Right cardiac atrium (tissue), 5 donors: ENCODE measurements at regions not wholly inside any gene's neighbourhood (a gene's known extent, or its start where the extent isn't known, plus 50 kb on each side); places are given as distances from the start of the nearest gene placed in this dataset.

Source experiments
- ATAC-seq, 2 donors: fragments of 200-7000 bp; cut with Tn5 transposase; one replicate each; pipeline versions ENCODE4 v1.8.0 to v1.9.1; 2020; ENCODE audit warnings: moderate library complexity in 2 of 2, mild to moderate bottlenecking in 1 of 2
- DNase-seq, 3 donors: peaks; one replicate each; pipeline ENCODE4 v3.0.0-alpha.2; 2020
- H3K27ac ChIP-seq: one replicate; pipeline ENCODE4 v1.5.1; 2013; ENCODE audit warnings: mild to moderate bottlenecking, low read length, control low read depth, moderate library complexity
- H3K27me3 ChIP-seq: one replicate; pipeline ENCODE4 v1.6.1; 2013; ENCODE audit not compliant: control insufficient read depth, insufficient read depth
- H3K4me1 ChIP-seq: one replicate; pipeline ENCODE4 v1.6.1; 2013; ENCODE audit warnings: low read length; ENCODE audit not compliant: control insufficient read depth, insufficient read depth
- H3K4me3 ChIP-seq: one replicate; pipeline ENCODE4 v1.5.1; 2013; ENCODE audit warnings: low read length, control low read depth
- H3K9me3 ChIP-seq: one replicate; pipeline ENCODE4 v1.6.1; 2013; ENCODE audit warnings: low read length; ENCODE audit not compliant: control insufficient read depth
- WGBS: extraction: QIAGEN DNeasy Blood & Tissue Kit; methylation state at CpG from one replicate; pipeline ENCODE4 v1.1.7; 2013; 5-methylcytosine and 5-hydroxymethylcytosine counted together
- intact Hi-C, 4 donors: fragments of 100-400 bp; cut with DNase I; formaldehyde crosslinking; loops; one replicate each; pipeline versions ENCODE4 v1.11.0 to v1.14.0; 2022 to 2023
- donor health status: healthy with polysubstance abuse.
- donor health status: DM: no; HTN: yes; CAD: no.
- donor health status: DM: no; HTN: no; CAD: no.
- donor health status: DM: no; HTN: yes; CAD: no; lungs with severe emphysema.
- donor health status: DM: yes; HTN: yes; CAD: no.

DNA sequence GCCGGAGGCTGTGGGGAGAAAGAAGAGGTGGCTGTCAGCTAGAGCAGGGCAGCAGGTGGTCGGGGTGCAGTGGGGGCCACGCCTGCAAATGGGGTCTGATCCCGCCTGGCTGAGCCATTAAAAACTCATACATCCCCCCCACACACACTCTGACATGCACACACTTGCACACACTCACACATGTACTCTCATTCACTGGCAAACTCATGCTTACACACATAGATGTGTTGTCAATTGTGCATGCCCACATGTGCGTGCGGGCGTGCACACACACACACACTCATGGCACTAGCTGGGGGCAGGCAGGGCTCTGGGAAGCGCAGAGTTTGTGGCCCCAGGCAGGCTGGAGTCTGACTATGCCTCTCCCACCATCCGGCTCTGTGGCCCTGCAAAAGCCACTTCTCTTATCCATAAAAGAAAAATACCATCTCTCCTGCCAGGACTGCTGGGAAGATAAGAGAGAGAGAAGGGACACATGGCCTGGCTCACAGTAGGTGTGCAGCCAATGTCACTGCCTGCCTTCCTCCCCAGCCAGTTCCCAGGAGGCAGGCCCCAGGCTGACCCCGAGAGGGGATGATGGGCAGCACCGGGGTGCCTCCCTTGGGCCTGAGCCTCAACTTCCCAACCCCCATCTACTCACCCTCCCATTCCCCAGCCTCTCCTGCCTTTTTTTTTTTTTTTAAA, 163.5 kb upstream of the LINGO1 start:
- H3K27ac ChIP-seq, result no peak overlapping the region
- ATAC-seq (no peak), DNase-seq (no peak)
- WGBS, result 62% methylated on average over 11 of the region's 11 CpGs
- no peaks in the 10 kb centered on the region for H3K9me3 ChIP-seq
- intact Hi-C loops, result no loop called here
- no peaks in the 10 kb centered on the region for H3K27me3 ChIP-seq
- H3K4me1 ChIP-seq, result no peaks in the 10 kb centered on the region
- no peak overlapping the region for H3K4me3 ChIP-seq

GRCh38 chr15:77795446-77795845, 162.7 kb upstream of the LINGO1 start:
- WGBS, result 48% methylated on average over 10 of the region's 10 CpGs
- H3K9me3 ChIP-seq, result no peaks in the 10 kb centered on the region
- DNase-seq (no peak), ATAC-seq (no peak)
- H3K4me3 ChIP-seq, result no peak overlapping the region
- intact Hi-C loops, result no loop called here
- H3K27me3 ChIP-seq, result no peaks in the 10 kb centered on the region
- H3K4me1 ChIP-seq, result no peaks in the 10 kb centered on the region
- H3K27ac ChIP-seq, result no peak overlapping the region

DNA sequence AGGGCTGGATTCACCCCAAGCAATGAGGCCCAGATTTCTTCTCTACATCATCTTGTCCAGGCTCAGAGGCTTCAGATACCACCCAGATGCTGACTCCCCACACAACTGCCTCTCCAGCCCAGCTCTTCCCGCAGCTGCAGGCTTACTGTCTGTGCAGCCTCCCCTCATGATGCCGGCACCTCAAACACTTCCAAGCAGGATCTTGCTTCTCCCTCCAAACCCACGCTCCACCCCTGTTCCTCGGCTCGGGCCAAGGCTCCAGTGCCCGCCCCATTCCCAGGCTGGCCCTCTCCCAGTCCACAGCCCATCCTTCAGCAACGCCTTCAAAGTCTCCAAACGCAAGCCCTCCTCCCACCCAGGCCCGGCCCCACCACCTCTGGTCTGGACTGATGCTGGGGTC, 159.2 kb upstream of the LINGO1 start:
- 76% methylated on average over 9 of the region's 9 CpGs for WGBS
- Histone ChIP-seq H3K4me1 (no peaks in the 10 kb centered on the region), H3K9me3 (no peaks in the 10 kb centered on the region), H3K27me3 (no peaks in the 10 kb centered on the region), H3K27ac (no peak overlapping the region), H3K4me3 (no peak overlapping the region)
- intact Hi-C loops, result no loop called here
- ATAC-seq (no peak), DNase-seq (no peak)

- 52% methylated on average over 3 of the region's 3 CpGs for WGBS
- no peaks in the 10 kb centered on the region for H3K27me3 ChIP-seq
- H3K4me3 ChIP-seq, result no peak overlapping the region
- intact Hi-C loops, result no loop called here
- no peak overlapping the region for H3K27ac ChIP-seq
- ATAC-seq (no peak), DNase-seq (peak in 1 of 3 donors; percentile 15)
- H3K9me3 ChIP-seq, result no peaks in the 10 kb centered on the region
- no peaks in the 10 kb centered on the region for H3K4me1 ChIP-seq
Measured at GRCh38 chr15:77790481-77790880, 157.8 kb upstream of the LINGO1 start.

GRCh38 chr15:77786956-77787355, 154.2 kb upstream of the LINGO1 start:
- 80% methylated on average over 12 of the region's 12 CpGs for WGBS
- peak in 1 of 3 donors; percentile 12 for DNase-seq
- Histone ChIP-seq H3K27me3 (no peaks in the 10 kb centered on the region), H3K4me1 (no peaks in the 10 kb centered on the region), H3K9me3 (no peaks in the 10 kb centered on the region), H3K27ac (no peak overlapping the region), H3K4me3 (no peak overlapping the region)
- ATAC-seq, result no peak
- intact Hi-C loops, result loop anchor here in 1 of 4 donors (10.0 kb wide), 1 partner anchor 72 kb away; no protein-coding TSS in a partner anchor

- no peak for ATAC-seq
- no peaks in the 10 kb centered on the region for H3K27me3 ChIP-seq
- 72% methylated on average over 11 of the region's 11 CpGs for WGBS
- no peaks in the 10 kb centered on the region for H3K9me3 ChIP-seq
- peak in 1 of 3 donors; percentile 24 for DNase-seq
- H3K27ac ChIP-seq, result no peak overlapping the region
- H3K4me3 ChIP-seq, result no peak overlapping the region
- intact Hi-C loops, result loop anchor here in 1 of 4 donors (10.0 kb wide), 1 partner anchor 72 kb away; no protein-coding TSS in a partner anchor
- no peaks in the 10 kb centered on the region for H3K4me1 ChIP-seq
Measured at GRCh38 chr15:77786181-77786890, 153.6 kb upstream of the LINGO1 start.

DNA sequence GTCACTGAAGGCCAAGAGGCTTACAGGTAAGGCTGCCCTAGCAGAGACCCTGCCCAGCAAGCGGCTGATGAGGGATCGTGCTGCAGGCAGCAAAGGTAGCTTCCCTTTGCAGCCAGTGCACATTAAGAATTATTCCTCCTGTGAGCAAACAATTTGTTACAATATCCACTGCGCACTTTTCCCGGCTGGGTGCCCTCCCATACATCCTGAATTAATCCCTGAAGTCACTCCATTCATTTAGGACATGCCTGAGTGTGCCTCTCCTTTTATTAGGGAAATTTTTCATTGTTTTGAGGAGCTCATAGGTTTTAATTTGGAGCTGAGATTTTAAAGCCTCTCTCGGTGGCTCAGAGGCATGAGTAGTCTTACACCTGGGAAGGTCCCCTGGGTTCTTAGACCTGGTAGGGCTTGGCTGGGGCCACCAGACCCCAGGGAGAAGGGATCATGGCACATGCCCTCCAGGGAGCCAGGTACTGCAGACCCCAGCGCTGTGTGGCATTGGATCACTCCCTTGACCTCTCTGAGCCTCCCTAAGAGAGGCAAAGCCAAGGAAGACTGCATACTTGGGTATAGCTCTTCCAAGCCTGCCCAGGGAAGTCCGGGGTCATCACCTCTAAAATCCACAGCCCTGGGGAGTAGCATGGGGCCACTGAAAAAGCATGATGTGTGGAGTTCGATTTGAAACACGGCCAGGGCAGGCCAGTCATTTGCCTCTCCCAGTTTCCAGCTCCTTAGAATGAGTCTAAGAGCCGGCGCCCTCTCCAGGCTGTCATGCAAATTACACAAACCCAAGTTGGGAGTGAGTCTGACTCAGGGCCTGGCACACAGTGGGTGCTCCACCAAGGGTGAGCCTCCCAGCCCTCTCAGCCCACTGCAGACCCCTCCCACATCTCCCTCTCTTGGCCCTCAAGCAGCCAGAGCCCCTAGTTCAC, 151.9 kb upstream of the LINGO1 start:
- Histone ChIP-seq H3K4me3 (no peak overlapping the region), H3K27ac (no peak overlapping the region), H3K4me1 (no peaks in the 10 kb centered on the region), H3K9me3 (no peaks in the 10 kb centered on the region), H3K27me3 (no peaks in the 10 kb centered on the region)
- ATAC-seq, result no peak
- peak in 1 of 3 donors; percentile 49 for DNase-seq
- 55% methylated on average over 11 of the region's 11 CpGs for WGBS
- intact Hi-C loops, result loop anchor here in 1 of 4 donors (10.0 kb wide), 1 partner anchor 70 kb away; no protein-coding TSS in a partner anchor

- Histone ChIP-seq H3K4me3 (no peak overlapping the region), H3K9me3 (no peaks in the 10 kb centered on the region), H3K27ac (no peak overlapping the region), H3K27me3 (no peaks in the 10 kb centered on the region), H3K4me1 (no peaks in the 10 kb centered on the region)
- no peak for ATAC-seq
- 35% methylated on average over 10 of the region's 10 CpGs for WGBS
- DNase-seq, result no peak
- intact Hi-C loops, result loop anchor here in 1 of 4 donors (10.0 kb wide), 1 partner anchor 69 kb away; no protein-coding TSS in a partner anchor
Measured at GRCh38 chr15:77783636-77784035, 150.9 kb upstream of the LINGO1 start.

- H3K4me1 ChIP-seq, result no peaks in the 10 kb centered on the region
- no peaks in the 10 kb centered on the region for H3K27me3 ChIP-seq
- no peak overlapping the region for H3K4me3 ChIP-seq
- intact Hi-C loops, result loop anchor here in 1 of 4 donors (10.0 kb wide), 1 partner anchor 68 kb away; no protein-coding TSS in a partner anchor
- no peak for ATAC-seq
- no peaks in the 10 kb centered on the region for H3K9me3 ChIP-seq
- DNase-seq, result peak in 1 of 3 donors; percentile 12
- 69% methylated on average over 4 of the region's 4 CpGs for WGBS
- H3K27ac ChIP-seq, result no peak overlapping the region
Measured at GRCh38 chr15:77782691-77783090, 150.0 kb upstream of the LINGO1 start.

GRCh38 chr15:77781946-77782240, 149.2 kb upstream of the LINGO1 start:
- ATAC-seq (no peak), DNase-seq (no peak)
- 78% methylated on average over 8 of the region's 8 CpGs for WGBS
- H3K4me3 ChIP-seq, result no peak overlapping the region
- H3K27me3 ChIP-seq, result no peaks in the 10 kb centered on the region
- H3K9me3 ChIP-seq, result no peaks in the 10 kb centered on the region
- H3K27ac ChIP-seq, result no peak overlapping the region
- H3K4me1 ChIP-seq, result no peaks in the 10 kb centered on the region
- intact Hi-C loops, result loop anchor here in 1 of 4 donors (10.0 kb wide), 1 partner anchor 67 kb away; no protein-coding TSS in a partner anchor
